ENCODE measurements at regions not wholly inside any gene's neighbourhood (a gene's known extent, or its start where the extent isn't known, plus 50 kb on each side); places are given as distances from the start of the nearest gene placed in this dataset.
"Not testable (repeated sequence)": the region's sequence is repeated elsewhere in the genome, so short reads cannot be mapped to it uniquely, and the experiment has no call there.

- DNase-seq = no peak
These were observed 301.1 kb downstream of the PAX3 start for GRCh38 chr2:221997683-221998082.

DNA sequence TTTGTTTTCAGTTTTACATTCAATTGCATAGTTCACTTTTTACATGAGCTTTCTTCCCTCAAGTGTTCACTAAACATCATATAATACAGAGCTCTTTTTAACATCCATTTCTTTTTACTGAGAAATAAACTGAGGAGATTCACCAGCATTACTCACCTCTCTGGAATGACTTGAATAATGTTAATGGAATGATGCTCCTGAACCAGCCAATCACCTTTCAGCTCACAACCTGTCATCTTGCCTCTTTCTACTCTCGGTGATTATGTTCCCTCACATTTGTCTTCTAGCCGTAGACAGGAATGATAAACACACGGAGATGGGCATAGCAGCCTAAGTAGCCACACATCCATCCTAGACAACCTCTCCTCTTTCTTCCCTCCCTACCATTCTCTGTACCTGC, 301.7 kb downstream of the PAX3 start:
- DNase-seq = no peak

DNA sequence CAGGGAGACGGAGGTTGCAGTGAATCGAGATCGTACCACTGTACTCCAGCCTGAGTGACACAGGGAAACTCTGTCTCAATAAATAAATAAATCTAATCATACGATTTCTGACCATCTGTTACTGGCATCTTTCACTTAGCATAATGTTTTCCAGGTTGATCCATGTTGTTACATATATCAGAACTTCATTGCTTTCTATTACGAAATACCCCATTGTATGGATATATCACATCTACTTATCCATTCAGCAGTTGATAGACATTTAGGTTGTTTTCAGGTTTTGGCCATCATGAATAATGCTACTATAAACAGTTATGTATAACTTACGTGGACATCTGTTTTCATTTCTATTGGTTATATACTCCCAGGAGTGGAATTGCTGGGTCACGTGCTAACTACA, 303.9 kb downstream of the PAX3 start:
- DNase-seq = no peak

DNA sequence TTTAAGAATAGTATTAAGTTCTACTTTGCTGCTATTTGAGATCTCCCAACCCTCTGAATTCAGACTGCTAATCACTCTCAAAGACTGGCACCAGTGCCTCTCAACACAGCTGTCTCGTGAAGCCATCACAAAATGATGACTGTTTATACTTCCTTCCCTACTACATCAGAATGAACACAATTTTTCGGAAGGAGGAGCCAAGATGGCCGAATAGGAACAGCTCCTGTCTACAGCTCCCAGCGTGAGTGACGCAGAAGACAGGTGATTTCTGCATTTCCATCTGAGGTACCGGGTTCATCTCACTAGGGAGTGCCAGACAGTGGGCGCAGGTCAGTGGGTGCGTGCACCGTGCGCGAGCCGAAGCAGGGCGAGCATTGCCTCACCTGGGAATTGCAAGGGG, 314.4 kb downstream of the PAX3 start:
- not testable (repeated sequence) for DNase-seq

DNA sequence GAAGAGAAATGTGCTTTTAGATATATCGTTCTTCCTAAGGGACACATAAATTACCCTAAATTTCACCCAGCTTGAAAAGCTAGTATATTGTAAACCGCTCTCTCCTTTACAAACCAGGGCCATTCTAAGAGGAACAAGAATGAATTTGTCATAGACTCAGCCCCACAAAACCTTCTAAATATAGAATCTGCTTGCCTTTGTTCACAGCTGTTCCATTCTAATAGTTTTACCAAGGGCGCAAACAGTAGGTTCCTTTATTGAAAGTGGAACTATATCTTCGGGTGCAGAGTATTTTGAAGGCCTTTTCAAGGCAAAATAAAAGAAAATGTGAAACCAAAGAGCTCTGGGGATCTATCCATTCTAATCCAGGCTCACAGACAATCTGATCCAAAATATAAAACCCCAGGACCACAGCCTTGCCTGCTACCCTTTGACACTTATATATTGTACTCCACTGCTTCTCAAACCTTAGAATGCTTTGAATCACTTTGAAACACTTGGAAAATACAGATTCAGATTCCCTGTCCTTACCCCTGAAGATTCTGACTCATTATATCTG, 316.8 kb downstream of the PAX3 start:
- no peak for DNase-seq

- no peak for DNase-seq
These were observed 323.6 kb downstream of the PAX3 start for GRCh38 chr2:221975151-221975550.

DNA sequence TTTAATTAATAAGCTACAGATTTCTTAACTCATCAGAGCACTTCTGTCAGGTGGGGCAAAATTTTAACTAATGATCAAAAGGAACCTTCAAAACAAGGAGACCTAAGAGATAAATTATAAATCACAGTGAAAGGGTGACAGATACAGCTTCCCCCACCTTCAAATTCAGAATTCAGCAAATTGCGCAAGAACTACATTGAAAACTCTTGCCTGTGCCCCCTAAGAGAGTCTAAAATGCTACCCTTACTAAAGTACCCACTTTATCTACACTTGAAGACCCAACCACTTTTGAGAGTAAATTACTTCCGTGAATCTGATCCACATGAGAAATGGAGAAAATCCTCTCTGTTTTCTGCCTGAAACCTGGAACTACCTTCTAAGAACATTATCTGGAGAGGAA, 324.9 kb downstream of the PAX3 start:
- DNase-seq = no peak

- DNase-seq = no peak
These were observed 325.3 kb downstream of the PAX3 start for GRCh38 chr2:221973502-221973901.

- no peak for DNase-seq
These were observed 325.9 kb downstream of the PAX3 start for GRCh38 chr2:221972813-221973478.

- DNase-seq = no peak
These were observed 328.4 kb downstream of the PAX3 start for GRCh38 chr2:221970389-221970788.

GRCh38 chr2:221969830-221970144, 329.0 kb downstream of the PAX3 start:
- DNase-seq = no peak

DNA sequence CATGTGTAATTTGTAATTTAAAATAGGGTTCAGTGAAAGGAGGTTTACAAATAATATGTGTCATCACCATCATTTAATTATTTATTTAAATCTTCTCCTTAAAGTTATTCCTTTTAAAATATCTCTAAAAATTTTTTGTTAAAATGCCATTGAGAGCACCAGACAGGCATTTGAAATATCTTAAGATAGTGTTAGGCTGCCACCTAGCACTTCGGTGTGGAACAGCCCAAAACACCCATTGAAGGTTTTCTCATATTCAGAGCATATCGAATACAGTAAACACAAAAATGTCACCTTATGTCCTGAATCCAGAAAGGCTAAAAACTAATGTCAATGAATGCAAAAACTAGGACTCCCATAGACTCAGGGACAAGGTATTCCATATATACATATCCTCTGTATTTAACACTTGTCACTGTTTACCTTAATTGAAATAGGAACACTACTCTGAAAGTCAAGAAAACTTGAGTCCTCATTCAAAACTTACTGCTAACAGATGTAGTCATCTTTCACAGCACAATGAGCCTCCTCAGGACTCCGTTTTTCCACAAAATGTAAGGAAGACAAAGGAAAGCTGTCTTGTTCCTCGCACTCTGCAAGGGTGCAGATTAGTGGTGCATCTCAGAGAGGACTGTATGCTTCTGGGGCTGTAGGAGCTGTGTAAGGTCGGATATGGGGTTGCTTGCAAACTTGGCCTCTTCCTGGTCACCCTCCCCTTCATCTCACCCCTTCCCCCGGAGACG, 329.5 kb downstream of the PAX3 start:
- DNase-seq = peak; percentile 5

DNA sequence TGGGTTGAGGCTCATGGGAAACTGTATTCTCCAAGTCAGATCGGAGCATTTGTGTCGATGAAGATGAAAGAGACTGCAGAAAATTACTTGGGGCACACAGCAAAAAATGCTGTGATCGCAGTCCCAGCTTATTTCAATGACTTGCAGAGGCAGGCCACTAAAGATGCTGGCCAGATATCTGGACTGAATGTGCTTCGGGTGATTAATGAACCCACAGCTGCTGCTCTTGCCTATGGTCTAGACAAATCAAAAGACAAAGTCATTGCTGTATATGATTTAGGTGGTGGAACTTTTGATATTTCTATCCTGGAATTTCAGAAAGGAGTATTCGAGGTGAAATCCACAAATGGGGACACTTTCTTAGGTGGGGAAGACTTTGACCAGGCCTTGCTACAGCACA, 336.6 kb downstream of the PAX3 start:
- no peak for DNase-seq

GRCh38 chr2:221961561-221961960, 337.2 kb downstream of the PAX3 start:
- DNase-seq = no peak

- no peak for DNase-seq
These were observed 340.6 kb downstream of the PAX3 start for GRCh38 chr2:221958224-221958623.

- no peak for DNase-seq
These were observed 350.7 kb downstream of the PAX3 start for GRCh38 chr2:221948076-221948475.

DNA sequence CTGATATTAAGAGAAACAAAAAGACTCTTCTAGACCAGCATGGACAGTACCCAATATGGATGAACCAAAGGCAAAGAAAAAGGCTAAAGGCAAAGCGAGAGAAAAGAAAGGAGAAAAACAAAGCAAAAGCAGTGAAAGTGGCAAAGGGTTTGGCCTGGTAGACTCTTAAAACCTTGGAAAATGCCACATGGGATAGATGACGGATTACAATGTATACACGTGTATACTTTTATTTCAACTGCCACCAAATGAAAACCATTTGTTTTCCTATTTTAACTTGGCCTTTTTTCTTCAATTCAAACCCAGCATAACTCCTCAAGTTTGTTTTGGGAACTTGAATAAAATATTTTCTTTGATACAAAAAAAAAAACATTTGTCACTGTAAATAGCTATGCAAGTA, 354.3 kb downstream of the PAX3 start:
- DNase-seq = not testable (repeated sequence)

DNA sequence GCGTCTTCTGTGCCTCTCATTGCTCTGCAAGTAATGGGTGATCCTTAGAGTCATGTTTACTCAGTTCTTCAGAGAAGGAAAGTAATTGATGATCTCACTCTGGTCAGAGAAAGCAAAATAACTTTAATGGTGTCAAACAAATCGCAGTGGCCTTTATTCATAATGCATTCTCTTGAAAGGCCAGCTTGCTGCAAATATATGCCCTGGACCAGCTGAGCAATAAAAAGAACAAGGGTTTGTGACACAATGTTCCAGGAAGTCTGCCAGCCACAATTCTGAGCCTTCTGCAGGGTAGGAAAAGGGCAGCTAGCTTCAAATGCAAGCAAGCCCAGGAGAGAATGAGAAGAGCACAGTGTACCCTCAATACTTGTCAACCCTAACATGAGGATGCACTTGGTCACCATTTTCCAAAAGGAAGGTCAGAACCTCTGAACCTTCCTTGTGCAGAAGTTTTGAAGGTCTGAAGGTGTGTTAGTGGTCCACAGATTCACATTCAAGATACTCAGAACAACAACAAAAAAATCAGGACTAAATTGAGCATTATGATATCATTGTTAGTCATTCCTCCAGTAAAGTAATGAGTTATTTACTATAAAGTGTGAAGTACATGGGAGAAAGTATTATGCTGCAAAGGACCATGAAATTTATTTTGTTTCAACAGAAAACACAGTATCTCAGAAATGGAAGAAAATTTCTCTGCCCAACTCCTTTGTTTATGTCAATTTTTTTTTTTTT, 355.6 kb downstream of the PAX3 start:
- no peak for DNase-seq

DNA sequence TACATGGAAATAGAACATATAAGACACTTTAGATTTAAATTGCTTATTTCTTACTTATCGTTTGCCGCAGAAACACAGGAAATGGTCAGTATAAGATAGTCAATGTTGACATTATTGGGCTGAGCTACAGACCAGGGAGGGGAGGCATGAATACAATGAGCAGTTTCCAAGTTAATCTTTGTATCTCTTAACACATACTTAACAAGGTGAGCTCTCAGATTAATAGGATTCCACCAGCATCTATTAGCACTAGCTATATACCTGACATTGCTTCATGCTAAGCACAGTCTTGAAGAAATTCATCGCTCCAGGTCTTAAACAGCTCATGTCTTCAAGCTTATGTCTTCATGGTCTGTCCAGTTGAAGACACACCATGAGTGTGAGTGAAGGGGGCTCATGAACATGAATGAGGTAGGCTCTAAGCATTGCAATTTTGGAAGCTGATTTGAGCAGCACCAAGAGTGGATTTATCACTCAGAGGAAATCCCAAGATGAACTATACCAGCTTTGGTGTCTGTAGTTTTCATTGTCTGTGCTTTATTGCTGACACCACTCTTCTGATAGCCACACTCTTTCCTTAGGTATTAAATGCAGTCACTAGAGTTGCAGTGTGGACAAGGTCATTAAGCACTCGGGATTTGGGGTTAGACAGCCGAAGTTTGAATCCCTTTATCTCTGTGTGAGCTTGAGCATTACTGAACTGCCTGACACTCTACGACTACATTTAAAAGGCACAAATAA, 359.3 kb upstream of the EPHA4 start:
- no peak for DNase-seq

DNA sequence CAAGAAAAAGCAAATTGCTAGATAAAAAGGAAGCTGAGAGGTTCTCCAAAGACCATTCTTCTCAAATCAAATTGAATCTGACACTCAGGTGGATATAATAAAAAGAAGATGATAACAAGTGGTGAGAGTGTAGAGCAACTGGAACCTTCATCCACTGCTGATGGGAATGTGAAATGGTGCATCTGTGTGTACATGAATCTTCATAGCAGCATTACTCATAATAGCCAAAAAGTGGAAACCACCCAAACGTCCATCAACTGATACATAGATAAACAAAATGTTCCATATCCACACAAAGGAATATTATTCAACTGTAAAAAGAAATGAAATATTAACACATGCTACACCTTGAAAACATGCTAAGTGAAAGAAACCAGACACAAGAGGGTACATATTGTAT, 357.2 kb upstream of the EPHA4 start:
- no peak for DNase-seq

DNA sequence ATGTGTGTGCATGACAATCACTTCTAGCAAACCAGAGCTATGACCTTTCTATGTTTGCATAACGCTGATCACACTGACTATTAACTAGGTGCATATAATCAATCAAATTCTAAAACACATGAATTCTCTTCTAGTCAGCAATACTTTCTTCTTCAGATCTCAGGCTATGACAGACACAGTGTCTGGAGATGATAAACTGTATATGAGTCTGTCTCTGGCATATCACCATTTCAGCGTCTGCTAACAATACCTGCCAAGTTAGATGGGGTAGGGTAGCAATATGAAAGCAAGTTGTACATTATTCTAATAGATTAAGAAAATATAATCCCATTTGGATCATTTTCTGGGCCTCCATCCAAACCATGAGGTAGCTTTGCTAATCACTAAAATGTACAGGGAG, 354.2 kb upstream of the EPHA4 start:
- no peak for DNase-seq

- DNase-seq = no peak
These were observed 352.5 kb upstream of the EPHA4 start for GRCh38 chr2:221924576-221924975.

- DNase-seq = no peak
These were observed 343.8 kb upstream of the EPHA4 start for GRCh38 chr2:221915926-221916325.

Measured in skin of body (tissue), 1 donor.